ENCODE measurements at regions not wholly inside any gene's neighbourhood (a gene's known extent, or its start where the extent isn't known, plus 50 kb on each side); places are given as distances from the start of the nearest gene placed in this dataset.

GRCh38 chr13:48859272-48860105 lies 116.2 kb upstream of the FNDC3A start:
- H3K9me3 ChIP-seq (ENCODE audit: control insufficient read depth in 4 of 4, low read length in 3 of 4) = no peaks in the 10 kb centered on the region
- 82% methylated on average over 3 of the region's 3 CpGs for WGBS
- H3K4me3 ChIP-seq (ENCODE audit: low read depth in 1 of 3, low read length in 3 of 3) = no peak overlapping the region
- H3K4me1 ChIP-seq (ENCODE audit: control insufficient read depth in 4 of 4, insufficient read depth in 4 of 4, low read length in 3 of 4) = no peaks in the 10 kb centered on the region
- no peak for TF ChIP-seq FOXA2 (IDR thresholded peaks at IDR 0.05)
- TF ChIP-seq ATF3 (IDR thresholded peaks at IDR 0.05) = no peak
- no peak for TF ChIP-seq HNF4A (conservative IDR thresholded peaks at IDR 0.05)
- TF ChIP-seq HNF4G (IDR thresholded peaks at IDR 0.05) = no peak
- TF ChIP-seq GABPA (IDR thresholded peaks at IDR 0.05 in 1 of 2, conservative IDR thresholded peaks at IDR 0.05 in 1 of 2) = no peak
- TF ChIP-seq NR2F2 (IDR thresholded peaks at IDR 0.05) = no peak
- no peak for TF ChIP-seq RAD21 (IDR thresholded peaks at IDR 0.05)
- TF ChIP-seq RXRA (IDR thresholded peaks at IDR 0.05) = no peak
- TF ChIP-seq MAX (IDR thresholded peaks at IDR 0.05) = no peak
- no peak for TF ChIP-seq ZBTB33 (IDR thresholded peaks at IDR 0.05)
- no peak for TF ChIP-seq TAF1 (conservative IDR thresholded peaks at IDR 0.05)
- TF ChIP-seq EGR1 (IDR thresholded peaks at IDR 0.05; ENCODE audit: low read depth in 2 of 2) = no peak
- no peak for TF ChIP-seq FOXA1 (IDR thresholded peaks at IDR 0.05)
- TF ChIP-seq YY1 (IDR thresholded peaks at IDR 0.05) = no peak
- no peak for TF ChIP-seq CTCF (IDR thresholded peaks at IDR 0.05; ENCODE audit: low read depth, low read length, missing input control)
- no peak for TF ChIP-seq REST (IDR thresholded peaks at IDR 0.05)
- TF ChIP-seq SP1 (IDR thresholded peaks at IDR 0.05) = no peak
- no peak for TF ChIP-seq JUND (IDR thresholded peaks at IDR 0.05)
- H3K36me3 ChIP-seq (ENCODE audit: control insufficient read depth in 4 of 4, insufficient read depth in 3 of 4, low read depth in 1 of 4, low read length in 3 of 4) = no peaks in the 10 kb centered on the region
- no peaks in the 10 kb centered on the region for H3K27me3 ChIP-seq (ENCODE audit: control insufficient read depth in 4 of 4, insufficient read depth in 4 of 4, low read length in 3 of 4)
- H3K27ac ChIP-seq (ENCODE audit: low read depth in 1 of 2, low read length in 2 of 2) = no peak overlapping the region
- no peak for DNase-seq (ENCODE audit: low spot score)
- no peak overlapping the region for H3K9ac ChIP-seq (ENCODE audit: low read depth in 1 of 2, low read length in 2 of 2)

All from liver (tissue), 8 donors.